ENCODE measurements at regions not wholly inside any gene's neighbourhood (a gene's known extent, or its start where the extent isn't known, plus 50 kb on each side); places are given as distances from the start of the nearest gene placed in this dataset.

DNA sequence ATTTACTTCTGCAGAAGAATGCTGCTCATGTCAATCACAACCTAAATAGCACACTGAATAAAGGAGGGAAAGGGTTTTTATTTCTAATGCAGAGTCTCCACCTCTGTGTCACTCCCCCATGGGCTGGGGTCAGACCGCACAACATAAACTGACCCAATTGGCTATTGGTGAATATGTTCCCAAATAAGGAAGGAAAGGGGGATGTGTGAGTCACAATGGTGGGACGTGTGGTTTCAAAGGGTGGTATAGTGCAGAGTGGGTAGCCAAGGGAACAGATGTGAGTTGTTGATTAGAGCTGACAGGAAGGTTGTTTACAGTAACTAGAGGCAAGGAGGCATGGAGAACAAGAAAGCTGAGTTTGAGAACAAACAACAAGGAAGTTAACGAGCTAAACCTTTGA lies 491.8 kb downstream of the ZPLD1 start:
- DNase-seq (ENCODE audit: low read depth in 1 of 2, low spot score in 2 of 2) = no peak
- no peak overlapping the region for H3K18ac ChIP-seq (ENCODE audit: extremely low read depth, low read length)
- H4K91ac ChIP-seq (replicated peaks; ENCODE audit: insufficient read length, low read length) = no peak overlapping the region
- no peaks in the 10 kb centered on the region for H3K27me3 ChIP-seq (replicated peaks in 1 of 4; ENCODE audit: control insufficient read depth in 3 of 4, extremely low read depth in 1 of 4, insufficient read depth in 3 of 4, low read length in 3 of 4)
- 0 out of 2 replicates have a peak overlapping the region, but pooled peaks have one; percentile 26 for H3K27ac ChIP-seq (ENCODE audit: low read depth, low read length)
- peak overlapping the region in 1 of 2 experiments; percentile 4; a peak in 1 of 4 replicates for H3K4me2 ChIP-seq (ENCODE audit: insufficient read depth in 1 of 2, low read depth in 2 of 2, low read length in 2 of 2)
- H3K4ac ChIP-seq (replicated peaks; ENCODE audit: insufficient read length, low read depth, low read length) = no peak overlapping the region
- H3K14ac ChIP-seq (ENCODE audit: insufficient read length) = no peak overlapping the region
- TF ChIP-seq YY1 (IDR thresholded peaks at IDR 0.05; ENCODE audit: low read depth, low read length) = no peak
- TF ChIP-seq POLR2A (IDR thresholded peaks at IDR 0.05; ENCODE audit: control extremely low read depth in 1 of 2, low read depth in 2 of 2, low read length in 2 of 2) = no peak
- no peak for TF ChIP-seq HDAC2 (IDR thresholded peaks at IDR 0.05; ENCODE audit: borderline replicate concordance in 1 of 2, low read depth in 2 of 2, low read length in 2 of 2)
- TF ChIP-seq EP300 (IDR thresholded peaks at IDR 0.05; ENCODE audit: borderline replicate concordance in 1 of 2, low read depth in 2 of 2, low read length in 2 of 2) = peak in 1 of 2 experiments; percentile 82; a peak in 1 of 3 replicates
- TF ChIP-seq SIN3A (conservative IDR thresholded peaks at IDR 0.05 in 1 of 2, IDR thresholded peaks at IDR 0.05 in 1 of 2; ENCODE audit: low read depth in 1 of 2, low read length in 2 of 2) = no peak
- no peak for TF ChIP-seq ZNF274 (IDR thresholded peaks at IDR 0.05; ENCODE audit: borderline replicate concordance, extremely low read depth, low read length)
- TF ChIP-seq SRF (IDR thresholded peaks at IDR 0.05; ENCODE audit: low read depth, low read length) = peak; percentile 93
- no peak for TF ChIP-seq RFX5 (IDR thresholded peaks at IDR 0.05; ENCODE audit: borderline replicate concordance, low read depth, low read length)
- TF ChIP-seq CHD1 (IDR thresholded peaks at IDR 0.05; ENCODE audit: low read depth, low read length) = no peak
- TF ChIP-seq CTBP2 (IDR thresholded peaks at IDR 0.05; ENCODE audit: borderline replicate concordance, insufficient read depth, insufficient read length, low read length) = no peak
- no peak for TF ChIP-seq TEAD4 (IDR thresholded peaks at IDR 0.05; ENCODE audit: low read depth, low read length)
- no peaks in the 10 kb centered on the region for H3K79me2 ChIP-seq (ENCODE audit: control insufficient read depth in 1 of 2, insufficient read depth in 2 of 2, low read length in 2 of 2)
- 64% methylated on average over 3 of the region's 3 CpGs; no CpG with 5 or more reads in 1 of the 2 experiments for WGBS, 2 experiments (ENCODE audit: extremely low coverage in 1 of 2, insufficient coverage in 1 of 2, insufficient read length in 1 of 2, insufficient replicate concordance in 2 of 2, low coverage in 1 of 2, low lambda C conversion rate in 2 of 2, missing lambda C conversion rate in 1 of 2)
- H2BK12ac ChIP-seq (ENCODE audit: low read depth, low read length) = no peak overlapping the region
- H2AFZ ChIP-seq (ENCODE audit: low read length) = peak overlapping the region; percentile 84; the same call in 1 of the 2 replicates
- no peaks in the 10 kb centered on the region for H3K23me2 ChIP-seq (ENCODE audit: low read depth, low read length)
- H3K9ac ChIP-seq (replicated peaks in 1 of 4; ENCODE audit: extremely low read depth in 1 of 4, low read depth in 3 of 4, low read length in 3 of 4) = no peak overlapping the region; a peak in 2 of 7 replicates
- ChIA-PET CTCF (ENCODE audit: partially characterized antibody) (no interaction called here), POLR2A (ENCODE audit: partially characterized antibody) (interaction anchor here (1.2 kb wide), 1 partner anchor 105 kb away, joined by 3 read pairs; no protein-coding TSS in a partner anchor)
- 0 out of 2 replicates have a peak overlapping the region, but pooled peaks have one; percentile 83 for H2BK20ac ChIP-seq (ENCODE audit: low read length)
- no peak overlapping the region for H2BK15ac ChIP-seq (ENCODE audit: low read length)
- H3K79me1 ChIP-seq (ENCODE audit: low read depth, low read length) = no peaks in the 10 kb centered on the region
- no peak overlapping the region for H3K4me3 ChIP-seq (ENCODE audit: extremely low read depth in 1 of 4, insufficient read depth in 2 of 4, low read depth in 3 of 4, low read length in 4 of 4)
- H2BK120ac ChIP-seq (replicated peaks; ENCODE audit: low read depth, low read length) = no peak overlapping the region
- H4K5ac ChIP-seq (ENCODE audit: insufficient read length, low read depth, low read length) = no peak overlapping the region
- no peaks in the 10 kb centered on the region for H3K9me3 ChIP-seq (ENCODE audit: insufficient read depth in 2 of 2, low read depth in 1 of 2, low read length in 1 of 2)
- H4K8ac ChIP-seq (ENCODE audit: extremely low read depth, insufficient read depth, low read length) = no peak overlapping the region
- H3K36me3 ChIP-seq (ENCODE audit: control insufficient read depth in 2 of 4, insufficient read depth in 4 of 4, low read length in 3 of 4) = no peaks in the 10 kb centered on the region
- no peaks in the 10 kb centered on the region for H4K20me1 ChIP-seq (replicated peaks in 1 of 2; ENCODE audit: control insufficient read depth in 1 of 2, insufficient read depth in 2 of 2, low read length in 2 of 2)
- no peak overlapping the region for H2AK5ac ChIP-seq (ENCODE audit: low read depth, low read length)
- H3K4me1 ChIP-seq (replicated peaks in 1 of 4; ENCODE audit: control insufficient read depth in 3 of 4, insufficient read depth in 4 of 4, low read length in 3 of 4) = peaks cover 0 to 6% (median 2%) of the 10 kb centered on the region in 4 experiments; a peak in 3 of 7 replicates
- no peak overlapping the region for H3K56ac ChIP-seq (replicated peaks; ENCODE audit: insufficient read length, low read depth, low read length)
- H2BK5ac ChIP-seq (ENCODE audit: low read depth, low read length) = no peak overlapping the region
- no peak overlapping the region for H3K23ac ChIP-seq (ENCODE audit: insufficient read length)
- FAIRE-seq = peak; percentile 48
